PFSK-1 (cell line): ENCODE measurements at regions not wholly inside any gene's neighbourhood (a gene's known extent, or its start where the extent isn't known, plus 50 kb on each side); places are given as distances from the start of the nearest gene placed in this dataset.

Source experiments
- POLR2AphosphoS5 ChIP-seq: IDR thresholded peaks from 2 replicates; pipeline ENCODE4 v1.6.1; 2012; ENCODE audit warnings: low read depth, mild to moderate bottlenecking, control low read depth, low read length, moderate library complexity
- SIN3A ChIP-seq: IDR thresholded peaks from 2 replicates; pipeline ENCODE4 v1.6.1; 2012; ENCODE audit warnings: mild to moderate bottlenecking, low read length, moderate library complexity, borderline replicate concordance; ENCODE audit not compliant: insufficient read depth
- TAF1 ChIP-seq: IDR thresholded peaks from 2 replicates; pipeline ENCODE4 v1.6.1; 2012; ENCODE audit warnings: low read length, control low read depth, borderline replicate concordance; ENCODE audit not compliant: insufficient read depth

GRCh38 chr5:111855356-111855755, 98.4 kb upstream of the NREP start:
- TF ChIP-seq POLR2AphosphoS5 (no peak), TAF1 (no peak), SIN3A (no peak)
